ENCODE measurements at regions not wholly inside any gene's neighbourhood (a gene's known extent, or its start where the extent isn't known, plus 50 kb on each side); places are given as distances from the start of the nearest gene placed in this dataset.

DNA sequence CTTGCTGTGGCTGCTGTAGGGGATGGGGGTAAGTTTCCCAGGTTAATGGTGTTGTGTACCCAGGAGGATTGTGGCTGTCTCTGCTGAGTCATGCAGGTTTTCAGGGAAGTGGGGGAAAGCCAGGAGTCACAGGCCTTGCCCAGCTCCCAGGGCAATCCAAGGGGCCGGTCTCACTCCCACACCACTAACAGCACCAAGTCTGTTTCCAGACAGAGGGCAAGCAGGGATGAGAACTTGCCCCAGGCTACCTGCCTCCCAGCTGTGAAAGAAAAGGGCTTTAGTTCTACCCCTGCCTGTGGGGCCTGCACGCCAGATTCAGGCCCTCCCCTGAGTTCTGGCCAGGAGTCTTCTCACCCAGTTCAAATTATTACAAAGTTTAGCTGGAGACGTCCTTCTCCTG is 579.8 kb upstream of the ST8SIA4 start:
- TF ChIP-seq POLR2A (IDR thresholded peaks at IDR 0.05; ENCODE audit: low read depth, low read length) (no peak), POLR2AphosphoS5 (IDR thresholded peaks at IDR 0.05; ENCODE audit: low read depth, low read length) (no peak), TAF1 (IDR thresholded peaks at IDR 0.05; ENCODE audit: low read depth, low read length) (no peak), POU2F2 (IDR thresholded peaks at IDR 0.05; ENCODE audit: low read depth, low read length) (no peak)
